A549 (cell line): ENCODE measurements at regions not wholly inside any gene's neighbourhood (a gene's known extent, or its start where the extent isn't known, plus 50 kb on each side); places are given as distances from the start of the nearest gene placed in this dataset.

Source experiments
- BHLHE40 ChIP-seq: IDR thresholded peaks from 2 replicates; pipeline ENCODE4 v1.6.1; 2012; ENCODE audit warnings: low read depth, low read length, inconsistent platforms
- HDAC2 ChIP-seq: fragments of 200-600 bp; sonication (generic); IDR thresholded peaks from 2 replicates; pipeline ENCODE4 v1.6.1; 2016
- MYC ChIP-seq: IDR thresholded peaks from 2 replicates; pipeline ENCODE4 v1.6.1; 2012; ENCODE audit warnings: mild to moderate bottlenecking, inconsistent platforms, low read length, improper control_type of control experiment, borderline replicate concordance
- POLR2A ChIP-seq: IDR thresholded peaks from 2 replicates; pipeline ENCODE4 v1.6.1; 2012; ENCODE audit warnings: mild to moderate bottlenecking, low read length
- RFX5 ChIP-seq: fragments of 450-650 bp; IDR thresholded peaks from 2 replicates; pipeline ENCODE4 v1.7.1; 2014; ENCODE audit warnings: antibody characterized with exemption, mild to moderate bottlenecking, moderate library complexity
- SREBF2 ChIP-seq: fragments of 450-650 bp; IDR thresholded peaks from 2 replicates; pipeline ENCODE4 v1.6.1; 2014; ENCODE audit warnings: mild to moderate bottlenecking, moderate library complexity
- TF ChIP-seq, protein P1 (sequence below): fragments of 150-350 bp; IDR thresholded peaks from 2 replicates; pipeline ENCODE4 v1.6.1; 2014; ENCODE audit warnings: low read depth, mild to moderate bottlenecking, low read length

DNA sequence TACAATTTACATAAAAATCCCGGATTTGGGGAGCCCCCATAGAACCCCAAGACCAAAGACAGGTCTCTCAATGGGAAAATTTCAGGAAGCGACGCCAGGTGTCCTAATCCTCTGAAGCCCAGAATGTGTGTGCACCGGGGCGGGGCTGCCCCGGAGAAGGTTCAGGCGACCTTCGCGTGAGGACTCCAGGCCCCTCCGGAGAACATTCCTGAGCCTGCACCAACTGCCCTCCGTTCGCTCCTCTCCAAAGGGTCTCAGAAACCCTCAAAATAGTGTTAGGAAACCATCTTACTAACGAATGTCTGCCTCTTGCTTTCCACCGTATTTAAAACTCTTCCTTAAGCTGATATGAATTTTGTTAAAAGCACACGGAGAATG lies 78.5 kb upstream of the INSIG1 start:
- TF ChIP-seq HDAC2 (no peak), BHLHE40 (no peak), RFX5 (no peak), POLR2A (no peak), MYC (no peak), SREBF2 (no peak)
- TF ChIP-seq, protein P1, sequence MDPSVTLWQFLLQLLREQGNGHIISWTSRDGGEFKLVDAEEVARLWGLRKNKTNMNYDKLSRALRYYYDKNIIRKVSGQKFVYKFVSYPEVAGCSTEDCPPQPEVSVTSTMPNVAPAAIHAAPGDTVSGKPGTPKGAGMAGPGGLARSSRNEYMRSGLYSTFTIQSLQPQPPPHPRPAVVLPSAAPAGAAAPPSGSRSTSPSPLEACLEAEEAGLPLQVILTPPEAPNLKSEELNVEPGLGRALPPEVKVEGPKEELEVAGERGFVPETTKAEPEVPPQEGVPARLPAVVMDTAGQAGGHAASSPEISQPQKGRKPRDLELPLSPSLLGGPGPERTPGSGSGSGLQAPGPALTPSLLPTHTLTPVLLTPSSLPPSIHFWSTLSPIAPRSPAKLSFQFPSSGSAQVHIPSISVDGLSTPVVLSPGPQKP: no peak
